DMS 273 (cell line): ENCODE measurements at regions not wholly inside any gene's neighbourhood (a gene's known extent, or its start where the extent isn't known, plus 50 kb on each side); places are given as distances from the start of the nearest gene placed in this dataset.
"Not testable (repeated sequence)": the region's sequence is repeated elsewhere in the genome, so short reads cannot be mapped to it uniquely, and the experiment has no call there.

Experiments
- DNase-seq: peaks from one replicate; lab custom pipeline; 2025; ENCODE audit not compliant: unreplicated experiment; lab: John Stamatoyannopoulos, UW

- DNase-seq: no peak
These were observed 81.1 kb downstream of the CD200R1L start for GRCh38 chr3:112765531-112765930.

GRCh38 chr3:112763258-112763657 is 83.4 kb downstream of the CD200R1L start:
- no peak for DNase-seq

- DNase-seq: no peak
These were observed 85.5 kb downstream of the CD200R1L start for GRCh38 chr3:112761062-112761638.

DNA sequence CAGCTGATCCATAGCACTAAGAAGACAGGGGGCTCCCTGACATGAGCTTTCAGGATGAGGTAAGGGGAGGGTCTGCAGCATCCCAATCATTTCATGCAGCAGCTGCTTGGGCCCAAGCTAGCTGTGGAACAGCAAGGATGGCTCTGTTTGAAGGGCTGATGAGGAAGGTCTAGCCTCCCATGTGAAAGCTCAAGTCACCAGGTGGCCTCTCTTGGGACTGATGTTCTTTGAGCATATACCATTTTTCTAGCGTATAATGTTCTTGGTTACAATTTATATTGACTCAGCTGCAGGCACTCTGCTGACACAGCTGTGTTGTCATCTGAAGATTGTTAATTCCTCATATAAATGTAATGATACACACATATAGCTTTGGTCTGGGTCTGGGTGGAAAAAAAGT is 87.0 kb downstream of the CD200R1L start:
- DNase-seq: no peak

- DNase-seq: no peak
These were observed 87.5 kb downstream of the CD200R1L start for GRCh38 chr3:112759210-112759609.

DNA sequence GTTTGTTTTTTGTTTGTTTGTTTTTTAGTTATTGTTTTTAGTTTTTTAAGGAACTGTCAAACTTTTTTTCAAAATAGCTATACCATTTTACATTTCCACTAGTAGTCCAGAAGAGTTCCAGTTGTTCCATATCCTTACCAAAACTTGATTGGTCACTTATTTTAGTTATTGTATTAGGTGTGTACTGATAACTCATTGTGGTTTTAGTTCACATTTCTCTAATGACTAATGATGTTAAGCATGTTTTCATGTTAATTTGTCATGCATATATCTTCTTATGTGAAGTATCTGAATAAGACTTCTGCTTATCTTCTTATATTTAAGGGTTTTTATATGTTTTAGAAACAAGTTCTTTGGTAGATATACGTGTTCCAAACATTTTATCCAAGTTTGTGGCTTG is 89.5 kb downstream of the CD200R1L start:
- DNase-seq: no peak

- DNase-seq: no peak
These were observed 90.6 kb downstream of the CD200R1L start for GRCh38 chr3:112755845-112756613.

DNA sequence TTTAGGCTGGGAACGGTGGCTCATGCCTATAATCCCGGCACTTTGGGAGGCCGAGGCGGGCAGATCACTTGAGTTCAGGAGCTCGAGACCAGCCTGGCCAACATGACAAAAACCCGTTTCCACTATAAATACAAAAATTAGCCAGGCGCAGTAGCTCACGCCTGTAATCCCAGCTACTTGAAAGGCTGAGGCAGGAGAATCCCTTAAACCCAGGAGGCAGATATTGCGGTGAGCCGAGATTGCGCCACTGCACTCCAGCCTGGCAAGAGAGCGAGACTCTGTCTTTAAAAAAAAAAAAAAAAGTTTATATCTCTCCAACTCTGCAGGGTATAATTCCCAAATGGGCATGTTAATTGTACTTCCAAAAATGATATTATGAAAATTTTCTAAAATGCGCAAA is 91.6 kb downstream of the CD200R1L start:
- DNase-seq: not testable (repeated sequence)

- DNase-seq: peak; percentile 52
These were observed 94.8 kb downstream of the CD200R1L start for GRCh38 chr3:112751564-112752512.

DNA sequence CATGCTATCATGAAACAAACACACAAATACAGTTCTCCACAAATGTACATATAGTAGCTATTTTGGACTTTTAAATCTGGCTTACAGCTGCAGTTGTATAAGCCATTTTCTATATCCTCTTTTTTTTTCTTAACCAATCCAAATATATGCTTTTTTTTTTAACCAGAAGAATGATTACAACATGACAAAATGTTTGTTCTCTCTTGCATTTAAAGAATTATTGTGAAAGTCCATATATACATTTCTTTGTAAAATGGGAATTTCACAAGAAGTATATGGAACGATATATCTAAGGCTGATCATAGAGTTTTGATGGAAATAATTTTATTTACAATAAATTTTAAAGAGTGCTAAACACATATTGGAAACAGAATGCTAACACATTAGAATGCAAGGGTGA is 95.6 kb downstream of the CD200R1L start:
- DNase-seq: no peak

DNA sequence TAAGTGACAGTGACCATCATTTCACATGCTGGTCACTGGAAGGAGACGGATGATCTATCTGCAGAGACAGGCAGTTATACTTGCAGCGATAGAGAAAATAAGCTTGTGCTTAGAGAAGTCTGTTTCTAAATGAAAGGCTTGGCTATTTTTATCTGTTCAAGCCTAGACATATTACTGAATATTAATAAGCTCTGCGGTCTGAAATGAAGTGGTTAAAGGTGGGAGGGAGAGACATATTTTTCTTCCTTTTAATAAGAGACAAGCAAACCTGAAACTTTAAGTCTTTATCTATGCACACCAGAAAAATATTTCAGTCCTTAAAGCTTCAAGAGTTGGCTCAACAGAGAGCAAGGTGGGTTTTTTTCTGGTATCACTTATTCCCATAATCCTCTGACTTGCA is 99.0 kb downstream of the CD200R1L start:
- no peak for DNase-seq

- DNase-seq: no peak
These were observed 99.9 kb downstream of the CD200R1L start for GRCh38 chr3:112746675-112747280.

DNA sequence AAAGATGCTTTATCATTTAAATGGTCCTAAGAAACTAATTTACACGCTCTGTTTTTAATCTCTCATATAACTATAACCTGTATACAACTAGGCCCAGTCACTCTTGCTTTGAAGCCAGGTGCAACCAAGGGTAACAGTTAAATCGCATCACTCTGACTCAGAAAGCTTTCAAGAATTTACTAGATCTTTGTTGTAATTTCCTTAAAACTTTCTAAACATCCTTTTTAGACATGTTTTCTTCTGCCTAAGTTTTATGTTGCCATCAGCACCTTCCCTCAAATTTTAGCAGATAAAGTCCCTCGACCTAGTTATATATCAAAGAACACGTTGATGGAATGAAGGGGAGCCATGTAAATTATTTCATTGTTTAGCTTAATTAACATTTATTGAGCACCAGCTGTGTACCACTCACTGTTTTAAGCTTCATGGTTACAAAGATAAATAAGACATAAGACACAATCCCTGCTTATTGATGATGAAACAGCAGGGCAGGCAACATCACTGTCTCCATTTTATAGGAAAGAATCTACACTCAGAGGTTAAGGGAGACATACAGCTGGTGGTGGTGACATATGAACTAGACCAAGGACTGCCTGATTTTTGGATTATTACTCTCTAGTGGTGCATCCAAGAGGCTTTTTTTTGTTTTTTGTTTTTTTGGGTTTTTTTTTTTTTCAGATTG is 101.0 kb downstream of the CD200R1L start:
- DNase-seq: no peak

DNA sequence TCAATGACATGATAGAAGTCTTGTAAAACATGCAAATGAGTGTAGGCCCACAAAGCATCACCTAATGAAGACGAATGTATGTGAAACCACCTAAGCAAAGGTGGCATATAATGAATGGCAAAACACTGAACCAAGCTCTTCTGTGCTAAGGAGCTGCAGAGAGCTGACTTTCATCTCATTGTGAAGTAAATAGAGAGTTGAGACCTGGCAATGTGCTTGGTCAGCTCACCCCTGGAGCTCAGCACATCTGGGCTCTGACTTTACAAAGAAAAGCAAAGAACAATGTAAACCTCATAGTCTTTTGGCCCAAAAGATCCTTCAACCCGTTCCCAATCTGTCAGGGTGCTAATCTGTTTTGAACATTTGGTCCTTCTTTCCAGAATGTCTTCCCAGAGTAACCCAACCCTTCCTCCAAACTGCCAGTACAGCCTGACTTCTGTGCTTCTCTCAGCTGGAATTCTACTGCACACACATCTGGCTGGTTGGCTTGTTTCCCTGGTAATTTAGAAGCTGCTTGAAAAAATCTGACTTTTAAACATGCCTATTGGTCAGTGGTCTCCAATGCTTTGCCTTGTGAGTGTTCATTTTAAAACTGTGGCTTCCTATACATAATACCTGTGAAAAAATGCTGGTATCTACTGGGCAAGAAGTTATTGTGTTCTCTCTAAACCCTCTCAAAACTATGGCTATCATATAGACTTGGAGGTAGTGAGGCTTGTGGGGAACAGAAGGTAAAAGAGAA is 101.7 kb downstream of the CD200R1L start:
- DNase-seq: peak; percentile 28

GRCh38 chr3:112744106-112744505 is 102.6 kb downstream of the CD200R1L start:
- DNase-seq: no peak

GRCh38 chr3:112742934-112743333 is 102.0 kb upstream of the CCDC80 start:
- no peak for DNase-seq

GRCh38 chr3:112741983-112742382 is 101.0 kb upstream of the CCDC80 start:
- no peak for DNase-seq

DNA sequence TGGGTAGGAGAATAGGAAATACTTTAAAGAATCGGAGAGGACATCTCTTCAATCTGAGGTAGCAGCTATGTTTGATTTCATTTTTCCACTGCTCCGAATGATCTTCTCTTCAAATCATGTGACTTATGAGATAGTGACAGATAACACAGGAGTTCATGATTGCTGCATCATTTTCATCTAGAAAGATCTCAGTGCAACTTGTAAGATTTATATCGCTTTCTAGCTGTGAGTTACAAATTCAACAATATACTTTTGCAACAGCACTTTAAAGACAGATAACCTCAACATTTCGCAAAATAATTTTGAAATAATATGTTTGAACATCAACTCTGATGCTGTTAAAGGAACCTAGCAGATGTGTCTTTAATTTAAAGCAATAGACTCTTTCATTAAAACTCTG is 99.9 kb upstream of the CCDC80 start:
- DNase-seq: no peak

DNA sequence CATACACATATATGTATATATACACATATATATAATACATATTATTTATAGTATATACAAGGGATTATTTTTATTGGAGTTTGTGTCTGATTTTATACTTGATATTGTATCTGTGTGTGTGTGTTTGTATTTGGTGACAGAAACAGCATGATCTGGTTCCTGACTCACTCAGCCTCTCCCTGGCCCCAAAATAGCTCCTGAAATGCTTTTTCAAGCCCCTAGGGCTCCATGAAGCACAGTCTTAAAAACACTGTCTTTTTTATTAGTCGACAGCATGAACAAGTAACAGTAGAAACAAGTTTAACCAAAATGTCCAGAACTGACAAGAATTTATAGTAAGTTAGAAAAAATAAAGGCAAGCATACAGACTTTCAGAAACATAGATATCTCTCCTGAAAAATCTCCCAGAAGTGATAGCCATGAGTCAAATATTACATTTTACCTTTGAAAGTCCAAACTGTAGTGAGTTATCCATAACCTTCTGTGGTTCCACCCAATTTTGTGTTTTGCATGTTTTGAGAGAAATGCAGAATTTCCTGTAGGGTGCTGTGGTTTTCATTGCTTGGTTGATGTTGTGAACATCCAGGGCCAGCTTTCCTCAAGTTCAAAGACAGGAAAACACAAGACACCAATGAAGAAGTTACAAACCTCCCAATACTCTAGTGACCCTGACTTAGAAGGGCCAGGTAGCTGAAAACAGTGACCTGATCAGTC is 98.5 kb upstream of the CCDC80 start:
- no peak for DNase-seq
